ENCODE measurements at regions not wholly inside any gene's neighbourhood (a gene's known extent, or its start where the extent isn't known, plus 50 kb on each side); places are given as distances from the start of the nearest gene placed in this dataset.

DNA sequence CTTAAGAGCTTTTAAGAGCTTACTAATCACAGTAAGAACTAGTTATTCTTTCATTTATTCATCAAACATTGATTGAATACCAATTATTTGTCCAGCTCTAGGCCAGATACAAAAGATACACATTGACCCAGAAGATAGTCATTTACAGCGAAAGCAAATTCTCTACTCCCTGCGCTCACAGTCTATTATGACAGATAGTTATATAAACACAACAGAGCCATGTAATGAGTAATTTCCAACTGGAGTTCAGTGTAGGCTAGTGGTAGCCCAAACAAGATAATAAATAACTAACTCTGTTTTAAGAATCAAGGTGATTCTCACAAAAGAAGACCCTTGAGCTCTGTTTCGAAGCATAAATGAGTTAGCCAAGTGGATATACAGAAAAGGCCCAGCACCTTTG is 397.8 kb upstream of the TLE4 start:
- no peak for DNase-seq

- DNase-seq = no peak
Observed at GRCh38 chr9:79176014-79176697, 395.6 kb upstream of the TLE4 start.

GRCh38 chr9:79184831-79185230 is 386.9 kb upstream of the TLE4 start:
- DNase-seq = no peak

DNA sequence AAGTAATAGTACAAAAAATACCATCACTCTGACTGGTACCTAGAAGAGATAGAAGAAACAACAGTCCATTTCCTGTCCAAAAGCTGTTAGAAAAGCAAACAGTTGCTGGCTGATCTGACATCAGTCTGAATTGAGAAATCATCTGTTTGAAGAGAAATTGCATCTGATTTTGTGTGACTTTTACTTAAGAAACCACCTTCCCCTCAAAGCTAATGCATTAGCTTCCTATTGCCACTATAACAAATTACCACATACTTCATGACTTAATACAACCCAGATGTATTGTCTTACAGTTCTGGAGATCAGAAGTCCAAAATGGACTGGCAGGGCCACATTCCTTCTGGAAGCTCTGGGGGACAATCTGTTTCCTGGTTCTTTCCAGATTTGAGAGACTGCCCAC is 385.9 kb upstream of the TLE4 start:
- no peak for DNase-seq

DNA sequence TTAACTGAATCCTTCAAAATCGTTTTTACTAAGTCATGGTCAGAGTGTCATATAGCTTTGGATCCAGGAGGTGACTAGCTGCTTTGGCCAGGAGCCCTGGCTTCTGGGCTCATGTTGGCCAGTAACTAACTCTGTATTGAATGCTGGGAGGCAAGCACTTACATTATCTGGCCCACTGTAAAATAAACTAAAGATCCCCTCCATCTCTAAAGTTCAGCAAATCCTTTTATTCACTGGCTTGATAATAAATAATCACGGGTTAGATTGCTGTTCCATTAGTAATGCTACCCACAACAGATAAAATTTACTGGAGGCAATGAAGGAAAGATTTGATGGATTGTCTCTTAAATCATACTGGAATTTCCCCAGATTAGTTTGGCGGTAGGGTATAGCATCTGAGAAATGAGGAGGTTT is 382.2 kb upstream of the TLE4 start:
- DNase-seq = no peak

- no peak for DNase-seq
Observed at GRCh38 chr9:79193001-79193400, 378.8 kb upstream of the TLE4 start.

DNA sequence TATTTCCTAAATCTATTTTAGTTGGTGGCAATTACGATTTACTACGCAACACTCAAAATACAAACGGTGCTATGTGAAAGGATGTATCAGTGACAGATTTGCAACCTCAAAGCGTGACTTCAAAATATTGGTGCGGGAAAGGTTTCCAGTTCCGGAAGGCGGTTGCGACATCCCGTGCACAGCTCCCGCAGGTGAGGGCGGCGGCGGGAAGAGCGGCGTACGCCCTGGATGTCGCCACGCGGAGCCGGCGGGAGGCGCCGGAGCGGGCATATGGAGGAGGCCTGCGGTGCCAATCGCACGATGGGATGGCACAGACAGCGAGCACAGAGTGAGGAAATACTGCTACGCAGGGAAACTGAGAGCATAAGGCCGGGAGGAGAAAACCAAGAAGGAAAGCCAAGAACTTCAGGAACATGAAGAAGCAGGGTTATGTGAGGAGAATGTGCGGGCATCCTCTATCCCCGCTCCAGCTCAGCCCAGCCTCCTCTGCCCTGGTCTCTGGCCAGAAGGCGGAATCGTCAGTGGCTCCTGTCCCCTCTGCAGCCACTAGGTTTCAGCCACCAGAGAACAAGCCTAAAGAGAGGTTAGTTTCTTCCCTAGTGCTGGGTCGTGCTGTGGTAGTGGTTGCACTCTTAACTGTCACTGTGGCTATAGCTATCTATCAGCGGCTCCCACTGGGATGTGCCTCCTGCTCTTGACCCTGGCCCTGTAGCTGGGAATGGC is 378.1 kb upstream of the TLE4 start:
- no peak for DNase-seq

DNA sequence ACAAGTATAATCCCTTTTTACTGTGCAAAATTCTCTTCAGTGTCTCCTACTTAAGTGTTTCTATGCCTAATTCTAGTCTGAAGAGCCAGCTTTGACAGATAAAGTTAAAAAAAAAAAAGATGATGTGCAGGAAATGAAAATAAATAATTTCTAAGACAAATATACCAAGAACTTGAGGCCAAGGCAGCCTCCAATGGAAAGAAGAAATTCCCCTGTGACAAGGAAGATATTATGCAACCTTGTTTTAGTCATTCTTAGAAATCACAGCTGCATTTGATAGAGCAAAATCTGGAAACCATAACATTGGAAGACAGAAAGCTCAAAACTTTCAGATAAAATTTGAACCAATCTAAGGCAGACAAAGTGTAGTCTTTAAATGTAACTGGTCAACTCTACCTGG is 375.9 kb upstream of the TLE4 start:
- no peak for DNase-seq

GRCh38 chr9:79196606-79197005 is 375.2 kb upstream of the TLE4 start:
- DNase-seq = no peak

DNA sequence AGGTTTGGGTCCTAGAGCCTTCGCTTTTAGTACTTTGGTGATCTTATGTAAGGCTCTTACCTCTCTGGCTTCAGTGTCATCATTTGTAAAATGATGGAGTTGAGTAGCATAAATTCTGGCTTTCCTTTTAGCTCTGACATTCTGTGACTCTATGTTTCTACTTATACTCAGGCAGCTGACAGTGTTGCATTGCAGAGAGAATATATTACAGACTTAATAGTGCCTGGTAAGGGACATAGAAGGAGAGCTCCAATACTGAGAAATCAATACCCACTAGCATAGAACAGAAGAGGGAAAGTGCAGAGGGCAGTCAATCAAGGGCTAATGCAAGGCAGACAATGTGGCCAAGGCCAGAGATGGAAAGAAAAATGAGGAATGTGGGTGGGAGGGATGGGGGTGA is 371.4 kb upstream of the TLE4 start:
- no peak for DNase-seq

DNA sequence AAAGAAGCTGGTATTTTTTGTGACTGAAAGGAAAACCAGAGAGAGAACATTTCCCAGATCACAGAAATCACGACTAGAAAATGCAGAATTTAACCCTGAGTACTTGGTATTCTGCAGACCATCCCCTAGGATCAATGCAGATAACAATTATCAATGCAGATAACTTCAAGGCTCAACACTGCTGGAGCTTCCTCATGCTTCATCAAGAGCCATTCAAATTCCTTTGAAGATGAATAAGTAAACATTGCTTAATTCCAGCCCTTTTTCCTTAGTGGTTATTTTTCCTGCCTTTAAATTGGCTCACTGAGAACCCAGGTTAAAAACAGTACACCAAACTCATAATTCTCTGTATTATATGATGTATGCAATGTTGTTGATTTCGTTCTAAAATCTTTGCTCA is 370.1 kb upstream of the TLE4 start:
- DNase-seq = no peak

GRCh38 chr9:79208791-79209396 is 362.9 kb upstream of the TLE4 start:
- no peak for DNase-seq

GRCh38 chr9:79210541-79211243 is 361.1 kb upstream of the TLE4 start:
- no peak for DNase-seq

DNA sequence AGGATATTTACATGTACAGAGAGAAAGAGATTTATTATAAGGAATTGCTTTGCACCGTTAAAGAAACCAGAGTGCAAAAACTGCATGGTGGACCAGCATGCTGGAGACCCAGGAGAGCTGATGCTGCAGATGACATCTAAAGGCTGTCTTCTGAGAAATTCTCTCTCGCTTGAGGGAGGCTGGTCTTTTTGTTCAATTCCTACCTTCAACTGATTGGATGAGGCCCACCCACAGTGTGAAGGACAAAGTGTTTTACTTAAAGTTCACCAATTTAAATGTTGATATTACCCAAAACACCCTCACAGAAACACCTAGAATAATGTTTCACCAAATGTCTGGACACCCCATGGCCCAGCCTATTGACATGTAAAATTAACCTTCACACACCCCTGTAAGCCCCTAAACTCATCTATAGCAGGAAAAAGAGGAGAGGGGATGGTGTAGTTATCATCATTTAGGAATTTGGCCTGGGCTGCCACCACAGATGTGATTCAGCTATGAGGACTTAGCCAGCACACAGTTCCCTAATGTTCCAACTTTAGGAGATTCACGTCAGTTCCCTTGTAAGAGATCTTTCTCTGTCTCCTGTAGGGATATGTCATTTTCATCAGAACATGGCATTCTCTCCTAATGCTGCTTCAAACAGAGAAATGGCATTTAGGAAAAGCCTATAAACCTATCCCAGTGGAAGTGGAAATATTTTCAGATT is 358.2 kb upstream of the TLE4 start:
- no peak for DNase-seq

- no peak for DNase-seq
Observed at GRCh38 chr9:79215821-79216220, 355.9 kb upstream of the TLE4 start.

DNA sequence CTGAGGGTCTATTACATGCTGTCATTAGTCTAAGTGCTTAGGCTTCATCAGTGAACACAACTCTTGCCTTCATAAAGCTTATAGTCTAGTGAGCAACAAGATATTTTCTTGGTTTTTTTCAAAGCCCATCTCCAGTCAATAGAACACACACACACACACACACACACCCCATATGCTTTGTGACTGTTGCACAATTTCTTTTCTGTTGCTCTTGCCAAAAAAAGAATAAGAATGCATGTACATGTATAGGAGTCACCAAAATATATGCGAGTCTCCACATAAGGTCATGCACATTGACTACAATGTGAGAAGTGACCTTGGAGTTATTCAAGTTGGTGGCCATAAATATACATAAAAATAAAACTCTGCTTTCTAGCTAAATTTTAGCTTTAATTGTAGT is 351.5 kb upstream of the TLE4 start:
- no peak for DNase-seq

DNA sequence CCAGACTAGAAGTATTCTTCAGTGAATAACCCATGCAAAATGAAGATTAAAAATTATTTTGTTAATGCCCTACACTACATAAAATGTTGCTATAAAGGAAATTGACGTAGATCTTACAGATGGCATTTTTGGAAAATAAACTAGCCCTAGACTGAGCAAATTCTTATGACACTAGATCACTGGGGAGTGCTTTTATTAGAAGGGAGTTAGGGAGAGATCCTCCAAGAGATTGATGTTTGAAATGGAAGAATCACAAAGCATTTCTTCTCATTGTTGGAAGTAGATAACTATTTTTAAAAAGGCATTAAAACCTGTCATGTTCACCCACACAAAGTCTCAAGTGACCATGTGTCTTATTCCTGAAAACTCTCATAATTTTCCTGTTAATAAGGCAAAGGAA is 351.1 kb upstream of the TLE4 start:
- DNase-seq = no peak

GRCh38 chr9:79221084-79221483 is 350.7 kb upstream of the TLE4 start:
- no peak for DNase-seq

GRCh38 chr9:79222483-79222882 is 349.3 kb upstream of the TLE4 start:
- DNase-seq = no peak

- no peak for DNase-seq
Observed at GRCh38 chr9:79224672-79225433, 346.9 kb upstream of the TLE4 start.

- DNase-seq = no peak
Observed at GRCh38 chr9:79233542-79233941, 338.2 kb upstream of the TLE4 start.

GRCh38 chr9:79236466-79236865 is 335.3 kb upstream of the TLE4 start:
- no peak for DNase-seq

Measured in activated CD4-positive, alpha-beta T cell treated with anti-CD3 and anti-CD28 coated beads, Interleukin-2, amount 50 U/mL, for 1 hour (primary cell).